GM21825 (cell line): ENCODE measurements at regions not wholly inside any gene's neighbourhood (a gene's known extent, or its start where the extent isn't known, plus 50 kb on each side); places are given as distances from the start of the nearest gene placed in this dataset.
"Not testable (repeated sequence)": the region's sequence is repeated elsewhere in the genome, so short reads cannot be mapped to it uniquely, and the experiment has no call there.

Source experiments
- ATAC-seq: cut with Tn5 transposase; IDR thresholded peaks from one replicate; pipeline ENCODE4 v1.9.1; 2021; ENCODE audit warnings: mild to moderate bottlenecking, moderate library complexity; ENCODE audit not compliant: unreplicated experiment

GRCh38 chr2:129800686-129801085, 178.8 kb upstream of the RAB6C start:
- no peak for ATAC-seq

GRCh38 chr2:129801575-129801974, 177.9 kb upstream of the RAB6C start:
- ATAC-seq, result no peak

GRCh38 chr2:129802290-129802689, 177.2 kb upstream of the RAB6C start:
- no peak for ATAC-seq

- ATAC-seq, result no peak
Measured at GRCh38 chr2:129803032-129803431, 176.4 kb upstream of the RAB6C start.

- ATAC-seq, result no peak
Measured at GRCh38 chr2:129803871-129804270, 175.6 kb upstream of the RAB6C start.

GRCh38 chr2:129805899-129806298, 173.6 kb upstream of the RAB6C start:
- no peak for ATAC-seq

DNA sequence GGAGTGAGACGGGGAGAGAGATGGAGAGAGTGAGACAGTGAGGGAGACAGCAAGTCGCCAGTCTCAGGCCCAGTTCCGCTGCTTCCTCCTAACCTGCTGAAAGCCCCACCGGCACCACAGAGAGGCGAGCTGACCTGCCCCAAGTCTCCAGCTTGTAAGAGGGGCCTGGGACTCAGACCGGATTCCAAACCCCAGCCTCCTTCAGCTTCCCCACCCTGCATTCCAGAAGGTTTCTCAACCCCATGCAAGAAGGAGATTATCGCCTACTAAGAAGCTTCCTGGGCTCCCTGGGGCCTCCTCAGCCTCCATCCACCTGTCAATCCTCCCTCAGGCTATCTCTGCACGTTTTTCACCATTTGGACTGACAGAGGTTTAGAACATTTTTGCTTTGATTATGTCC, 173.1 kb upstream of the RAB6C start:
- ATAC-seq, result no peak

DNA sequence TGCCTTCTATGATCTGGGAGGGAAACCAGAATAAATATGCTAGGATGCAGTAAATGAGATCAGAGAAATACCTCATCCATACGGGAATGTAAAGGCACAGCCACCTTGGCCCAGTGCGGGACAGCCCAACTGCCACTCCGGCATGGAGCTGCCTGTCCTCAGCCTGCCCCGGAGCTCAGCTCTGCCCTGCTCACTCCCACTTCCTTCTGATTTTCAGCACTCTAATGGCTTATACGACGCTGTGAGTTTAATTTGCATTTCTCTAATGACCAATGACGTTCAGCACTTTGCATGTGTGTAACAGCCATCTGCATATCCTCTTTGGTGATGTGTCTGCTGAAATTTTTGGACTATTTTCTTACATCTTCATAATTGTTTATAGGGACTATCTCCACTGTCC, 172.5 kb upstream of the RAB6C start:
- ATAC-seq, result no peak

DNA sequence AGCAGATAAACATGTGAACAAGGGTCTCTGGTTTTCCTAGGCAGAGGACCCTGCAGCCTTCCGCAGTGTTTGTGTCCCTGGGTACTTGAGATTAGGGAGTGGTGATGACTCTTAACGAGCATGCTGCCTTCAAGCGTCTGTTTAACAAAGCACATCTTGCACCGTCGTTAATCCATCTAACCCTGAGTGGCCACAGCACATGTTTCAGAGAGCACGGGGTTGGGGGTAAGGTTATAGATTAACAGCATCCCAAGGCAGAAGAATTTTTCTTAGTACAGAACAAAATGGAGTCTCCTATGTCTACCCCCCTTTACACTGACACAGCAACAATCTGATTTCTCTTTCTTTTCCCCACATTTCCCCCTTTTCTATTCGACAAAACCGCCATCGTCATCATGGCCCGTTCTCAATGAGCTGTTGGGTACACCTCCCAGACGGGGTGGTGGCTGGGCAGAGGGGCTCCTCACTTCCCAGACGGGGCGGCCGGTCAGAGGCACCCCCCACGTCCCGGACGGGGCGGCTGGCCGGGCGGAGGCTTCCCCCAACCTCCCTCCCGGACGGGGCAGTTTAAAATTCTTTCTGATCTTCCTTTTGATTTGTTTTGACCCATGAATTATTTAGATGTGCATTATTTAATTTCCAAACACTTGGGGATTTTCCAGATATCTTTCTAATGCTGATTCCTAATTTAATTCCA, 171.7 kb upstream of the RAB6C start:
- ATAC-seq, result not testable (repeated sequence)

- no peak for ATAC-seq
Measured at GRCh38 chr2:129810521-129810920, 168.9 kb upstream of the RAB6C start.

DNA sequence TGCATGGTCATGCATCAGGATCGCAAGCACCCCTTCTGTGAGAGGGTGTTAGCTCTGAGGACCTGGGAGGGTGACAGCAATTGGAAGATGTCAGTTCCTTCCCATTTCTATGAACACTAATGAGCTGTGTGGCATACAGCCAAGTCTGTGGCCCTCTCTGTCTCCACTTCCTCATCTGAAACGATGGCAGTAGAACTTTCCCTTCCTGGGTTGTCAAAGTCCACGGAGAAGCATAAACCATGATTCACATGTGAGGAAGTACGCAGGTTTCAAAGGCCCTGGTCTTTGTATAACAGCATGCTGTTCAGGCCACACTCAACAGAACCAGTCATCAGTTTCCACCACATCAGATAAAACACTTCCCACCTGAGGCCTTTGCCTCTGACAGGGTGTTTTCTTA, 167.4 kb upstream of the RAB6C start:
- peak; percentile 80 for ATAC-seq

- ATAC-seq, result no peak
Measured at GRCh38 chr2:129812654-129813053, 166.8 kb upstream of the RAB6C start.

DNA sequence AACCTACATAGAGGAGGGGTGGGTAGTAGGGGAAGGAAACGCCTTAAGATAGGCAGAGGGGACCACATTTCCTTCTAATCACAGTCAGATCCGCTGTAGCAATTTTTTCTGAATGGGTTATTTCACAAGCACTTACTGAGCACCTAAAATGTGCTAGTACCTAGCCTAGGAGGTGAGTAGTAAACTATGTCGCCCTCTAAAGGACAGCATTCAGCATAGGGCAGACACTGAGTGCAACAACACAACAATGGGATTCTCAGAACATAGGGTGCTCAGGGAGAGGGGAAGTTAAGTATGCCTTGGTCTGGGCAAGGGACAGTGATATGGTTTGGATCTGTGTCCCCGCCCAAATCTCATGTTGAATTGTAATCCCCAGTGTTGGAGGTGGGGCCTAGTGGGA, 166.1 kb upstream of the RAB6C start:
- ATAC-seq, result no peak

GRCh38 chr2:129816813-129817574, 162.5 kb upstream of the RAB6C start:
- no peak for ATAC-seq

DNA sequence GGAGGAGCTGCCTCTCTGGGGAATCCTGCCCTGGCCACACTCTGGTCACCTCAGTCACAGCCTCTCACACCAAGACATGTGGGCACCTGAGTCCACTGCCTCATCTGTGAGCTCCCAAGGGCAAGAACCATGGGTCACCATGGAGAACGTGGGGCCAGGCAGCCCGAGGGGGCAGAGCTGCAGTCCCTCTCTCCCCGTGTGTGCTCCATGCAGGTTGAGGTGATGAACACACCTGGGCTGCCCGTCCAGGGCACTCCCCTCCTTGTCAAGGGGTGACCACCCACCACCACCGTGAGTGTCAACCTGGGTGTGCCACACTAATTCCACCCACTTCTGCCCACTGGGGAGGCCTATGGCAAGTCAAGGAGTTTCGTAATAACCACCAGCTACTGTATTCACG, 159.6 kb upstream of the RAB6C start:
- ATAC-seq, result no peak

GRCh38 chr2:129820908-129821307, 158.6 kb upstream of the RAB6C start:
- ATAC-seq, result no peak

DNA sequence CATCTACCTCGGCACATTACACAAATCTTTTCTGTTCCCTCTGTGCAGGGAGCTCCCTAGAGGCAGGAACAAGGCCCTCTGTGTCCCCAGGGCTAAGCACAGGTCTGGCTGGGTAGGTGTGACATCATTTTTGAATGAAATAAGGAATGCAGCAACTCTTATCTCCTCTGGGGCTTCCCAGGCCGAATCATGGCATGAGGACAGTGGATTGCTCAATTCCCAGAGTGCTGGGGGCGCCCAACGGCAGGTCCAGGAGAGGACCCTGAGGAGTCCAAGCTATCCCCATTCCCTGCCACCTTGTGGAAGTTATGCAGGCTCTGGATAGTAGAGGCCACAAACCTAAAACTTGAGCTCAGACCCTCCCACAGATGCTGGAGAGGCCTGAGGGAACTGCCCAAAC, 158.0 kb upstream of the RAB6C start:
- ATAC-seq, result no peak

DNA sequence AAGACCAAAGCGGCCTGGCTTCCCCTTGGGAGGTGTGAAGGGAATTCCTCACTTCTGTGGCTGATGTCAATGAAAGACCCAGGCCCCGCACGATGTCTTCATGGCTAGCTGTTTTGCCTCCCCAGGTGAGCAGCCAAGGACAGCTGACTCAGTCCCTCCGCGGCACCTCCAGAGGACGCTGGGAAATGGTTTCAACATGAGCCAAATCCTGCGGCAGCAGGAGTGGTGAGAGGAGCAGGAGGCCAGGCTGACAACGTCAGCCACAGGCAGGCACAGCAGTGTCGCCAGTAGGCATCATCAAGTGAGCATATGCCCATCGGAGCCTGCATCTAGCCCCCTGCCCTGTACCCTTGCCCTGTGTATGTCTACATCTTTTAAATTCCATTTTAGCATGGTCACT, 156.4 kb upstream of the RAB6C start:
- no peak for ATAC-seq

DNA sequence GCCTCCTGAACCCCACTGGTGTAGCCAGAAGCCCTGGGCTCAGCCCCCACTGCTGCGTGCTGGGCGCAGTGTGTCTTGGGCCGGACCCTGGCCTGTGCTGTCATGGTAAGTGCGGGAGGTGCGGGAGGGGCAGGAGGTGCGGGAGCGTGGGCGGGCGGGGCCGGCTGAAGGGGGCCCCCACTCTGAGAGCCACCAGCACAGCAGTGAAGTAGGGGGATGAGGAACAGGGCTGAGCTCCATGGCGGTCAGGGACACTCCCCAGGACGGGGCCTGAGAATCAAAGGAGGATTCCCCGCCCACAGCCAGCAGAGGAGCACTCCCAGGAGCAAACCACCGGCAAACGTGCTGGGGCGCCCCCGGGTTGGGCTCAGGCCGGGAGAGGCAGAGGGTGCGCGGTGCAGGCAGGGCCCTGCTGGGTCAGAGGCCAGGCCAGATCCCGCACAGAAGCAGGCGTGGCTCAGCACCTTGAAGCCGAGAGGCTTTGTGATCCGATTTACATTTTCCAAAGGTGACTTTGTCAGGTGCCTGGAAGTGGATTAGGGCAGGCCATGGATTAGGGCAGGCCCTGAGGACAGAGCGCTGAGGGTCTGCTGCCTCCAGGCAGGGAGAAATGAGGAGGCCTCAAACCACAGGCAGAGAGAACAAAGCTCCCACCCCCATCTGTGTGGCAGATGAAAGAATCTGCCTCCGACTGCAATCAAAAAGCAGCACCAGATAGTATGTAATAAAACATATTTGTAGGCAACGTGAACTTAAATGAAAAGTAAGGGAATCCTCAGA, 152.0 kb upstream of the RAB6C start:
- ATAC-seq, result no peak

DNA sequence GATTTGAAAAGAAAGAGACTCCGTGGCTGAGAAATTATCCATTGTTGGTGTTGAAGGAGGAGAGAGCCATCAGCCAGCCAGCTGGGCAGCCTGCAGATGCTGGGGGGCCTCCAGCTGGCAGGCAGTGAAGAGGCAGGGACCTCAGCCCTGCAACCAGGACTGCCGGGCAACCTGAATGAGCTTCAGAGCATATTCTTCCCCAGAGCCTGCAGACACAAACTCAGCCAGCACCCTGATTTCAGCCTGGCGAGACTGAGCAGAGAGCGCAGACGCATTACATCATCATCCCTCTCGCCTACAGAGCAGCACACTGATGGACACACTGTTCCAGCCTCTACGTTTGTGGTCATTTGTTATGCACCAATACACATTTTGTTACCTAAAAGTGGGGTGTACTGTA, 150.7 kb upstream of the RAB6C start:
- no peak for ATAC-seq

DNA sequence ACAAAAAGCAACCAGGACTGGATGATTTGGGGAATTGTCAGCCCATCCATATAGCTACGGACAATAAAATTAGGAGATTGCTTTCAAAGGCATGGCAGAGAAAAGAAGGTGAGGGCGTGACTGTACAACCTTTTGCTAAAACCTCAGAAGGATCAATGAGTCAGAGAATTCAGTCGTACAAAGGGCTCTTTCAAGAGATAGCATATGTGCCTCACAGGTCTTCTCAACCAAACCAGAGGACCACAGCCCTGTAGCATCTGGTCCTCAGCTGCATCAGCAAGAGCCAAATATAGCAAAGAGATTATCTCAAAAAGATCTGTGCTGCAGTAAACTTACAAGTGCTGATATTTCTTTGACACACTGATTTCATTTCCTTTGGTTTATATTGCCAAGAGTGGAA, 149.9 kb upstream of the RAB6C start:
- no peak for ATAC-seq

DNA sequence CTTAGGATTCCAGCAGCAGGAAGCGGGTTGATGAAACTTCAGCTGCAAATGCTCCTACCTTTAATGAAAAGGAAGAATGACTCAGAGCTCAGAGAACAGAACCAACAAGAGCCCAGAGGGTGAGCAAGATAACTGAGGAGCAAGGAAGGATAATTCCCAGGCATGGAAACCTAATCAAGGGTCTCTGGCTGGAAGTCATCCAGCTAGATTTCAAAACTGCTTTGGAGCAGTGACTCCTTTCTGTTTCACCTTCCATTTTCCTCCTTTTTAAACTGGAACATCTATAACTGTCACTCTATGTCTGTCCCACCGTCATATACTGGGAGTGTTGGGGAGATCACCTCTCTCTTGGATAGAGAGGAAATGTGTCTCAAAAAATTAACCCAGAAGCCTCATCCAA, 148.4 kb upstream of the RAB6C start:
- no peak for ATAC-seq
